ENCODE measurements at regions not wholly inside any gene's neighbourhood (a gene's known extent, or its start where the extent isn't known, plus 50 kb on each side); places are given as distances from the start of the nearest gene placed in this dataset.

DNA sequence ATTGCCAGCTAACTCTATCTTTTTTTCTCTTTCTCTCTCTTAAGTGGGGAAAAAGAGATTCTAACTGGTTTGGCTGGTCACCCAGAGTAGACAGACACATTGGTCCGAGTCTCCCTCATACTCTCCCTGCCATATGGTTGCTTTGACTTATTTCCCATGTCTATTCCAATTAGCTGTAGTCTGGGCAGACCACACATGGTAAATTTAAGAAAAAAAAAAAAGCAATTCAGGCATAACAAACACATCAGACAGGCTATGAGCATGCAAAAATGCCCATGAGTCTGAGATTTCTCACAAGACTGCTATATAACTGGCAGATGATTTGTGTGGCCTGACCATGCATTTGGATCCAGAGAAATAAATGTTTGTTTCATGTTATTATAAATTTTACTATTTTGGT is 110.2 kb upstream of the FGF10 start:
- no peak overlapping the region for H3K4me3 ChIP-seq (ENCODE audit: low read depth, low read length)
- TF ChIP-seq, protein P1, sequence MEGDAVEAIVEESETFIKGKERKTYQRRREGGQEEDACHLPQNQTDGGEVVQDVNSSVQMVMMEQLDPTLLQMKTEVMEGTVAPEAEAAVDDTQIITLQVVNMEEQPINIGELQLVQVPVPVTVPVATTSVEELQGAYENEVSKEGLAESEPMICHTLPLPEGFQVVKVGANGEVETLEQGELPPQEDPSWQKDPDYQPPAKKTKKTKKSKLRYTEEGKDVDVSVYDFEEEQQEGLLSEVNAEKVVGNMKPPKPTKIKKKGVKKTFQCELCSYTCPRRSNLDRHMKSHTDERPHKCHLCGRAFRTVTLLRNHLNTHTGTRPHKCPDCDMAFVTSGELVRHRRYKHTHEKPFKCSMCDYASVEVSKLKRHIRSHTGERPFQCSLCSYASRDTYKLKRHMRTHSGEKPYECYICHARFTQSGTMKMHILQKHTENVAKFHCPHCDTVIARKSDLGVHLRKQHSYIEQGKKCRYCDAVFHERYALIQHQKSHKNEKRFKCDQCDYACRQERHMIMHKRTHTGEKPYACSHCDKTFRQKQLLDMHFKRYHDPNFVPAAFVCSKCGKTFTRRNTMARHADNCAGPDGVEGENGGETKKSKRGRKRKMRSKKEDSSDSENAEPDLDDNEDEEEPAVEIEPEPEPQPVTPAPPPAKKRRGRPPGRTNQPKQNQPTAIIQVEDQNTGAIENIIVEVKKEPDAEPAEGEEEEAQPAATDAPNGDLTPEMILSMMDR (IDR thresholded peaks at IDR 0.05; ENCODE audit: borderline replicate concordance, insufficient read depth, low read depth, low read length), result no peak

DNA sequence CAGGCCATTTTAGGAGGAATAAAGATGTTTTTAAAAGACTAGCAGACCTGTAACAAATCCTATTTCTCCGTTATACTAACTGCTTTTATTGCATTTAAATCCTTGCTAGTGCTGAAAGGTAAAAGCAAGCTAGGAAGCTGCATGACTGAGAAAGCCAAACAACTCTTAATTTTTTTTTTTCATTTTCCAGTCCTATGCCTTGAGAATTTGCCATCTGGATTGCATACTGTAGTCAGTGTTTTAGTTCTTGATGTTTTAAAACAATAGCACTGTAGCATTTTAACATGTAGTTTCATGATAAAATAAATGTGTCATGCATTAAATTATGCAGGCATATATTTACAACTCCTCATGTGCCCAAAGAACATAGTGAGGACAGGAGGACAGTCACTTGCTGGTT is 108.4 kb upstream of the FGF10 start:
- no peak overlapping the region for H3K4me3 ChIP-seq (ENCODE audit: low read depth, low read length)
- TF ChIP-seq, protein P1 (IDR thresholded peaks at IDR 0.05; ENCODE audit: borderline replicate concordance, insufficient read depth, low read depth, low read length), result no peak

- no peak overlapping the region for H3K4me3 ChIP-seq (ENCODE audit: low read depth, low read length)
- TF ChIP-seq, protein P1 (IDR thresholded peaks at IDR 0.05; ENCODE audit: borderline replicate concordance, insufficient read depth, low read depth, low read length), result no peak
These were observed 106.1 kb upstream of the FGF10 start for GRCh38 chr5:44495280-44495679.

DNA sequence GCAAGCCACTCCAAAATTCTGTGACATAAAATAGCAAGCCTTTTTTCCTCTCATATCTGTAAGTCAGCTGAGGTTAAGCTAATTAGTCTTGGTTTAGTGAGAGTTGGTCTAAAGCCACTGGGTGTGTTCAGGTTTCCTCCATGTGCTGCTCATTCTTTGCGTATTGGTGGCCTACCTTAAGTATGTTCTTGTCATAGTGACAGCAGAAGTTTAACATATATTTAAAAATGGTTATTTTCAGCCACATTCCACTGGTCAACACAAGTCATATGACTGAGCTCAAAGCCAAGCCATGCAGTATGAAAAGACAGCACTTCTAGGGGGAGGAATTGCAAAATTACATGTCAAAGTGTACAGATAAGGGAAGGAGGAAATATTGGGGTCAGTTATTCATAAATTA is 100.5 kb upstream of the FGF10 start:
- H3K4me3 ChIP-seq (ENCODE audit: low read depth, low read length), result no peak overlapping the region
- TF ChIP-seq, protein P1 (IDR thresholded peaks at IDR 0.05; ENCODE audit: borderline replicate concordance, insufficient read depth, low read depth, low read length), result no peak

DNA sequence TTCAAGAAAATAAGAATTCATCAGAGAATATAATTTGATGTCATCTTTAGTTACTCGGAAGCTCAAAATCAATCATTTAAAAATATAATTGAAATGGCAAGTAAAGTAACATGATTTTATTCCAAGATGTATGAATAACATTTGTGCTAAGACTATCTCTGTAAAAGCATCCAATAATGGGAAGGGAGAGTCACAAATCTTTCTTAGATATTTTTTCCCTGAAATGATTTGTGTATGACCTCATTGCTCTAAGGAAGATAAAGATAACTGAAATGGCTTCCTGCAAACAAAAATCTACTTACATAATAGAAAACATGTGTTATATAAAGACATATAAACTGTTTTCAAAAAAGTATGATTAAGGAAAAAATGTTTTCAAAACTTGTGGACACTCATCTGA is 97.4 kb upstream of the FGF10 start:
- H3K4me3 ChIP-seq (ENCODE audit: low read depth, low read length), result no peak overlapping the region
- TF ChIP-seq, protein P1 (IDR thresholded peaks at IDR 0.05; ENCODE audit: borderline replicate concordance, insufficient read depth, low read depth, low read length), result no peak

GRCh38 chr5:44454002-44454401 is 64.8 kb upstream of the FGF10 start:
- TF ChIP-seq, protein P1 (IDR thresholded peaks at IDR 0.05; ENCODE audit: borderline replicate concordance, insufficient read depth, low read depth, low read length), result no peak
- no peak overlapping the region for H3K4me3 ChIP-seq (ENCODE audit: low read depth, low read length)

GRCh38 chr5:44446399-44446798 is 57.2 kb upstream of the FGF10 start:
- TF ChIP-seq, protein P1 (IDR thresholded peaks at IDR 0.05; ENCODE audit: borderline replicate concordance, insufficient read depth, low read depth, low read length), result no peak
- no peak overlapping the region for H3K4me3 ChIP-seq (ENCODE audit: low read depth, low read length)

All from GM12875 (cell line).